Loucy (cell line): ENCODE measurements at regions not wholly inside any gene's neighbourhood (a gene's known extent, or its start where the extent isn't known, plus 50 kb on each side); places are given as distances from the start of the nearest gene placed in this dataset.

Experiments used
- H2AFZ ChIP-seq: fragments of 200-600 bp; sonication (generic); 2 replicates; pipeline ENCODE4 v1.6.0; 2016; ENCODE audit warnings: antibody characterized with exemption, mild to moderate bottlenecking, low read length, moderate library complexity
- H3F3A ChIP-seq: fragments of 200-600 bp; 2 replicates; pipeline ENCODE4 v1.6.0; 2016; ENCODE audit warnings: antibody characterized with exemption, low read depth, mild to moderate bottlenecking
- H3K27me3 ChIP-seq: fragments of 200-600 bp; sonication (generic); 2 replicates; pipeline ENCODE4 v1.6.1; 2014; ENCODE audit warnings: low read length, mild to moderate bottlenecking; ENCODE audit not compliant: insufficient read depth, poor library complexity, severe bottlenecking
- H3K36me3 ChIP-seq: fragments of 200-600 bp; sonication (generic); 2 replicates; pipeline ENCODE4 v1.6.1; 2016; ENCODE audit warnings: low read length; ENCODE audit not compliant: insufficient read depth
- H3K4me1 ChIP-seq: fragments of 200-600 bp; sonication (generic); 2 replicates; pipeline ENCODE4 v1.5.1; 2014; ENCODE audit warnings: low read length, mild to moderate bottlenecking; ENCODE audit not compliant: insufficient read depth, poor library complexity, severe bottlenecking
- H3K4me2 ChIP-seq: fragments of 200-600 bp; sonication (generic); 2 replicates; pipeline ENCODE4 v1.6.0; 2014; ENCODE audit warnings: antibody characterized with exemption, low read length, low read depth, mild to moderate bottlenecking; ENCODE audit not compliant: poor library complexity, severe bottlenecking
- H3K4me3 ChIP-seq: fragments of 200-600 bp; sonication (generic); 2 replicates; pipeline ENCODE4 v1.5.1; 2014; ENCODE audit warnings: low read length, mild to moderate bottlenecking, mixed read lengths; ENCODE audit not compliant: poor library complexity, severe bottlenecking
- H3K79me2 ChIP-seq: fragments of 200-600 bp; sonication (generic); 2 replicates; pipeline ENCODE4 v1.6.1; 2014; ENCODE audit warnings: low read length; ENCODE audit not compliant: insufficient read depth
- H3K9ac ChIP-seq: fragments of 200-600 bp; sonication (generic); 2 replicates; pipeline ENCODE4 v1.6.0; 2014; ENCODE audit warnings: mild to moderate bottlenecking, low read depth, low read length, moderate library complexity; ENCODE audit not compliant: poor library complexity, severe bottlenecking
- H3K9me2 ChIP-seq: fragments of 200-600 bp; sonication (generic); replicated peaks from 2 replicates; pipeline ENCODE4 v1.6.1; 2016; ENCODE audit warnings: low read depth, low read length, mixed read lengths
- H3K9me3 ChIP-seq: fragments of 200-600 bp; sonication (generic); 2 replicates; pipeline ENCODE4 v1.6.1; 2014; ENCODE audit warnings: mild to moderate bottlenecking, antibody characterized with exemption, low read length, low read depth; ENCODE audit not compliant: insufficient read depth
- H4K20me1 ChIP-seq: fragments of 200-600 bp; sonication (generic); 2 replicates; pipeline ENCODE4 v1.6.0; 2014; ENCODE audit warnings: antibody characterized with exemption, low read length, mild to moderate bottlenecking; ENCODE audit not compliant: insufficient read depth, poor library complexity, severe bottlenecking
- CTCF ChIP-seq: fragments of 200-600 bp; sonication (generic); conservative IDR thresholded peaks from 2 replicates; pipeline ENCODE4 v1.5.1; 2014; ENCODE audit warnings: mild to moderate bottlenecking, antibody characterized with exemption, low read length
- EZH2phosphoT487 ChIP-seq: fragments of 200-600 bp; IDR thresholded peaks from 2 replicates; pipeline ENCODE4 v1.6.1; 2018; ENCODE audit warnings: antibody characterized with exemption, mild to moderate bottlenecking, moderate library complexity, borderline replicate concordance

- no peaks in the 10 kb centered on the region for H3F3A ChIP-seq
- H3K9me3 ChIP-seq: no peaks in the 10 kb centered on the region
- no peak overlapping the region for H2AFZ ChIP-seq
- no peaks in the 10 kb centered on the region for H3K36me3 ChIP-seq
- no peak overlapping the region for H3K4me3 ChIP-seq
- H3K9ac ChIP-seq: no peak overlapping the region
- no peak overlapping the region for H3K4me2 ChIP-seq
- no peaks in the 10 kb centered on the region for H4K20me1 ChIP-seq
- TF ChIP-seq EZH2phosphoT487 (no peak), CTCF (no peak)
- H3K27me3 ChIP-seq: no peaks in the 10 kb centered on the region
- no peaks in the 10 kb centered on the region for H3K79me2 ChIP-seq
- H3K9me2 ChIP-seq: no peaks in the 10 kb centered on the region; the same call in 1 of the 2 replicates
- H3K4me1 ChIP-seq: no peaks in the 10 kb centered on the region
Observed at GRCh38 chr4:153034681-153035080, 98.6 kb downstream of the FHDC1 start.

GRCh38 chr4:153036931-153037482 is 100.9 kb downstream of the FHDC1 start:
- H3K36me3 ChIP-seq: no peaks in the 10 kb centered on the region
- H3K9ac ChIP-seq: no peak overlapping the region
- H3K9me2 ChIP-seq: no peaks in the 10 kb centered on the region; the same call in 1 of the 2 replicates
- no peak overlapping the region for H2AFZ ChIP-seq
- H3F3A ChIP-seq: no peaks in the 10 kb centered on the region
- H3K9me3 ChIP-seq: no peaks in the 10 kb centered on the region
- H3K4me1 ChIP-seq: no peaks in the 10 kb centered on the region
- no peak for TF ChIP-seq CTCF
- no peak for TF ChIP-seq EZH2phosphoT487
- H4K20me1 ChIP-seq: no peaks in the 10 kb centered on the region
- no peak overlapping the region for H3K4me3 ChIP-seq
- no peaks in the 10 kb centered on the region for H3K79me2 ChIP-seq
- H3K4me2 ChIP-seq: no peak overlapping the region
- no peaks in the 10 kb centered on the region for H3K27me3 ChIP-seq

GRCh38 chr4:153038623-153039311 is 102.6 kb downstream of the FHDC1 start:
- H3F3A ChIP-seq: no peaks in the 10 kb centered on the region
- no peaks in the 10 kb centered on the region for H3K4me1 ChIP-seq
- H3K79me2 ChIP-seq: no peaks in the 10 kb centered on the region
- no peak overlapping the region for H3K9ac ChIP-seq
- H3K9me3 ChIP-seq: no peaks in the 10 kb centered on the region
- no peak for TF ChIP-seq EZH2phosphoT487
- TF ChIP-seq CTCF: no peak
- no peaks in the 10 kb centered on the region for H4K20me1 ChIP-seq
- H2AFZ ChIP-seq: no peak overlapping the region
- H3K4me2 ChIP-seq: no peak overlapping the region
- no peaks in the 10 kb centered on the region for H3K36me3 ChIP-seq
- H3K27me3 ChIP-seq: no peaks in the 10 kb centered on the region
- no peaks in the 10 kb centered on the region; the same call in 1 of the 2 replicates for H3K9me2 ChIP-seq
- H3K4me3 ChIP-seq: no peak overlapping the region
